Activated B cell treated with CpG ODN at 0.5 μM for 24 hours (primary cell): ENCODE measurements at regions not wholly inside any gene's neighbourhood (a gene's known extent, or its start where the extent isn't known, plus 50 kb on each side); places are given as distances from the start of the nearest gene placed in this dataset.

ENCODE experiments used
- ATAC-seq: fragments of 200-7000 bp; cut with Tn5 transposase; one replicate; pipeline ENCODE4 v1.10.0; 2021; ENCODE audit warnings: low read depth, mild to moderate bottlenecking, moderate library complexity
- CTCF ChIA-PET: fragments of 350-600 bp; sonication (Branson Sonifier 250); formaldehyde crosslinking; loops from one replicate; lab custom pipeline; 2021; ENCODE audit warnings: antibody characterized with exemption; lab: Charles Lee
- POLR2A ChIA-PET: fragments of 350-600 bp; sonication (Branson Sonifier 250); formaldehyde crosslinking; loops from one replicate; lab custom pipeline; 2021; ENCODE audit warnings: antibody characterized with exemption; lab: Charles Lee
- DNase-seq: peaks from one replicate; pipeline ENCODE4 v3.0.0; 2022
- H3K27ac Mint-ChIP-seq: one replicate; pipeline ENCODE4 v1.8.0; 2020; ENCODE audit warnings: mixed read lengths
- H3K27me3 Mint-ChIP-seq: one replicate; pipeline ENCODE4 v1.8.0; 2021; ENCODE audit warnings: mixed read lengths
- H3K36me3 Mint-ChIP-seq: one replicate; pipeline ENCODE4 v1.8.0; 2021; ENCODE audit warnings: low read depth, mixed read lengths
- H3K4me1 Mint-ChIP-seq: one replicate; pipeline ENCODE4 v1.8.0; 2021; ENCODE audit warnings: mixed read lengths
- H3K4me3 Mint-ChIP-seq: one replicate; pipeline ENCODE4 v1.8.0; 2020; ENCODE audit warnings: mild to moderate bottlenecking, mixed read lengths
- H3K9me3 Mint-ChIP-seq: one replicate; pipeline ENCODE4 v1.8.0; 2020; ENCODE audit warnings: mixed read lengths
- intact Hi-C: fragments of 100-400 bp; cut with micrococcal nuclease; formaldehyde crosslinking; loops from one replicate; pipeline ENCODE4 v1.15.1; 2024
- TF ChIP-seq, protein P1 (sequence below): fragments of 200-600 bp; IDR thresholded peaks from one replicate; pipeline ENCODE4 v1.8.0; 2022; ENCODE audit warnings: antibody characterized with exemption, mild to moderate bottlenecking

DNA sequence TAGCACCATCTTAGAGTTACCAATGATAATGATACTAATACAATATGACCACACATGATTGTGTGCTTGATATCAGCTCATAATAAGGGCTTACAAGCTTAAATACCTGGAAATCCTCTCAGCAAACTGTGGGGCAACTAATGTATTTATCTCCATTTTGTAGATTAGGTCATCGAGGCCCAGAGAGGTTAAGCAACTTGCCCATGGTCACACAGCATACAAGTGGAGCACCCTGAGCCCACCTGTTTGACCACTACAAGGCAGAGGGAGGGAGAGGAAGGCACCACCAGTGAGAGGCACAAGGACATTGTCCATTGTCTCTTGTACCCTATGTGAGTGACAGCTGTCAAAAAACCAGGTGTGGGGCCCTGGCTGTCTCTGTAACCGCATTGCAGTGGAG lies 123.7 kb downstream of the MIAT start:
- ChIA-PET CTCF (no interaction called here), POLR2A (no interaction called here)
- DNase-seq (no peak), ATAC-seq (no peak)
- Mint-ChIP-seq H3K27me3 (no peaks in the 10 kb centered on the region), H3K36me3 (peaks cover 93% of the 10 kb centered on the region), H3K4me3 (no peak overlapping the region), H3K4me1 (peaks cover 6% of the 10 kb centered on the region), H3K9me3 (peaks cover 6% of the 10 kb centered on the region), H3K27ac (no peak overlapping the region)
- TF ChIP-seq, protein P1, sequence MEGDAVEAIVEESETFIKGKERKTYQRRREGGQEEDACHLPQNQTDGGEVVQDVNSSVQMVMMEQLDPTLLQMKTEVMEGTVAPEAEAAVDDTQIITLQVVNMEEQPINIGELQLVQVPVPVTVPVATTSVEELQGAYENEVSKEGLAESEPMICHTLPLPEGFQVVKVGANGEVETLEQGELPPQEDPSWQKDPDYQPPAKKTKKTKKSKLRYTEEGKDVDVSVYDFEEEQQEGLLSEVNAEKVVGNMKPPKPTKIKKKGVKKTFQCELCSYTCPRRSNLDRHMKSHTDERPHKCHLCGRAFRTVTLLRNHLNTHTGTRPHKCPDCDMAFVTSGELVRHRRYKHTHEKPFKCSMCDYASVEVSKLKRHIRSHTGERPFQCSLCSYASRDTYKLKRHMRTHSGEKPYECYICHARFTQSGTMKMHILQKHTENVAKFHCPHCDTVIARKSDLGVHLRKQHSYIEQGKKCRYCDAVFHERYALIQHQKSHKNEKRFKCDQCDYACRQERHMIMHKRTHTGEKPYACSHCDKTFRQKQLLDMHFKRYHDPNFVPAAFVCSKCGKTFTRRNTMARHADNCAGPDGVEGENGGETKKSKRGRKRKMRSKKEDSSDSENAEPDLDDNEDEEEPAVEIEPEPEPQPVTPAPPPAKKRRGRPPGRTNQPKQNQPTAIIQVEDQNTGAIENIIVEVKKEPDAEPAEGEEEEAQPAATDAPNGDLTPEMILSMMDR, result no peak
- intact Hi-C loops, result no loop called here

- Mint-ChIP-seq H3K4me1 (peaks cover 6% of the 10 kb centered on the region), H3K27ac (no peak overlapping the region), H3K36me3 (peaks cover 93% of the 10 kb centered on the region), H3K27me3 (no peaks in the 10 kb centered on the region), H3K4me3 (no peak overlapping the region), H3K9me3 (peaks cover 6% of the 10 kb centered on the region)
- TF ChIP-seq, protein P1, result no peak
- intact Hi-C loops, result no loop called here
- ATAC-seq (no peak), DNase-seq (no peak)
- POLR2A ChIA-PET, result no interaction called here
- CTCF ChIA-PET, result no interaction called here
These were observed 124.2 kb downstream of the MIAT start for GRCh38 chr22:26781596-26781995.

DNA sequence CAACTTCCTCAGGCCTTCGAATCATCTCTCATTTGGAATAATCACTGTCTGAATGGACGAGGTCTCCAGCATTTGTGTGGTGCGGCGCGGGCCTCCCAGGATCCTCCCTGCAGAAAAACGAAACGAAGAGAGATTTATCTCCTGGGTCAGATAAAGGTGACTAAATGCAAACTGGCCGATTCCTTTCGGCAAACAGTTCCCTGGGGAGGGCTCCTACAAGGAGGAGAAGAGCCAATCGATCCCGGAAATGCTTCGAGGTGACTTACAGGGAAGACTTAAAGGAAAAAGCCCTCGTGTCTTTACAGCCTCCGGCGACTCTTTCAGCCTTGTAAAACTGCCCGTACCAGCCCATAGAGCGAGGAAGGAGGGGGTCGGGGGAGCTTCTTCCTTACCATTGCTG lies 126.5 kb downstream of the MIAT start:
- no peak for ATAC-seq
- POLR2A ChIA-PET, result no interaction called here
- TF ChIP-seq, protein P1, result no peak
- Mint-ChIP-seq H3K4me3 (no peak overlapping the region), H3K4me1 (peaks cover 6% of the 10 kb centered on the region), H3K9me3 (peaks cover 6% of the 10 kb centered on the region), H3K36me3 (peaks cover 85% of the 10 kb centered on the region), H3K27ac (no peak overlapping the region), H3K27me3 (no peaks in the 10 kb centered on the region)
- intact Hi-C loops, result no loop called here
- no peak for DNase-seq
- CTCF ChIA-PET, result no interaction called here

DNA sequence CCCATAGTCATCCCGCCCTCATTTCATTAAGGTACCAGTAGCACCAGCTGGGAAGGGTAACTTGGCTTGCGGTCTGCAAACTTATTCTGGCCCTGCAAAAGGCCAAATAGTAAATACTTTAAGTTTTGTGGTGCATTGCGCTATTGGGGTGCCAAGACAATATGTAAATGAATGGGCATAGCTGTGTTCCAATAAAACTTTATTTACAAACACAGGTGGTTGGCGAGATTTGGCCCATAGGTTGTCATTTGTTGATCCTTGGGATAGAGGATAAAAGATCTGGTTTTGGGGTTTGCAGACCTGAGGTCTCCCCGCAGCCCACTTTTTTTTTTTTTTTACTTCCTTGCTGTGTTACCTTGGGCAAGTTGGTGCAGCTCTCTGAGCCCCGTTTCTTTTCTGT lies 127.4 kb downstream of the MIAT start:
- CTCF ChIA-PET, result no interaction called here
- peaks cover 6% of the 10 kb centered on the region for H3K4me1 Mint-ChIP-seq
- DNase-seq, result no peak
- ATAC-seq, result no peak
- no peak overlapping the region for H3K4me3 Mint-ChIP-seq
- peaks cover 82% of the 10 kb centered on the region for H3K36me3 Mint-ChIP-seq
- TF ChIP-seq, protein P1, result no peak
- no peaks in the 10 kb centered on the region for H3K27me3 Mint-ChIP-seq
- POLR2A ChIA-PET, result no interaction called here
- H3K27ac Mint-ChIP-seq, result no peak overlapping the region
- intact Hi-C loops, result no loop called here
- no peaks in the 10 kb centered on the region for H3K9me3 Mint-ChIP-seq

- Mint-ChIP-seq H3K36me3 (peaks cover 82% of the 10 kb centered on the region), H3K27me3 (no peaks in the 10 kb centered on the region), H3K4me3 (no peak overlapping the region), H3K4me1 (peaks cover 6% of the 10 kb centered on the region), H3K27ac (no peak overlapping the region), H3K9me3 (peaks cover 4% of the 10 kb centered on the region)
- TF ChIP-seq, protein P1, result no peak
- DNase-seq (no peak), ATAC-seq (no peak)
- intact Hi-C loops, result no loop called here
- ChIA-PET CTCF (no interaction called here), POLR2A (no interaction called here)
These were observed 128.5 kb downstream of the MIAT start for GRCh38 chr22:26785932-26786331.
